ENCODE measurements at regions not wholly inside any gene's neighbourhood (a gene's known extent, or its start where the extent isn't known, plus 50 kb on each side); places are given as distances from the start of the nearest gene placed in this dataset.
"Not testable (repeated sequence)": the region's sequence is repeated elsewhere in the genome, so short reads cannot be mapped to it uniquely, and the experiment has no call there.

- no peak for TF ChIP-seq CTCF (conservative IDR thresholded peaks at IDR 0.05)
- Mint-ChIP-seq H3K4me3 (no peak overlapping the region), H3K4me1 (ENCODE audit: unreplicated experiment) (no peaks in the 10 kb centered on the region), H3K27me3 (no peaks in the 10 kb centered on the region), H3K36me3 (no peaks in the 10 kb centered on the region), H3K9me3 (no peaks in the 10 kb centered on the region), H3K27ac (no peak overlapping the region)
- no peak for DNase-seq (ENCODE audit: extremely low spot score, unreplicated experiment)
These were observed 477.1 kb upstream of the EYS start for GRCh38 chr6:66184091-66184490.

GRCh38 chr6:66179361-66179760 is 472.3 kb upstream of the EYS start:
- Mint-ChIP-seq H3K27me3 (no peaks in the 10 kb centered on the region), H3K4me1 (ENCODE audit: unreplicated experiment) (no peaks in the 10 kb centered on the region), H3K4me3 (no peak overlapping the region), H3K36me3 (no peaks in the 10 kb centered on the region), H3K27ac (no peak overlapping the region), H3K9me3 (no peaks in the 10 kb centered on the region)
- no peak for DNase-seq (ENCODE audit: extremely low spot score, unreplicated experiment)
- TF ChIP-seq CTCF (conservative IDR thresholded peaks at IDR 0.05), result no peak

DNA sequence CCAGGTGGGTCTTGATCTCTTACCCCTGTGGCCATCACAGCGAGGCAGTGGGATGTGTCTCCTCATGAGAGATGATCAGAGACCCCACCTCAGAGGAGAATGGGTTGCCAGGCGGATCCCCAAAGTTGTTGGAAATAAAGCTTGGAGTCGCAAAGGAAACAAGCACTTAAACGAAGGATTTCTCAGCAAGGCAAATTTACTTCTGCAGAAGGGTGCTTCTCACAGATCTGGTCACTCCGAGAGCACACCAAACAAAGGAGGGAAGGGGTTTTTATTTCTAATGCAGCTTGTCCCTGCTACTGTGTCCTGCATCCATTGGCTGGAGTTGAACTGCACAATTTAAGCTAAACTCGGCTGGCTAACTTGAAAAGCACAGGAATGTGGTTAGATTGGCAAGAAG is 466.6 kb upstream of the EYS start:
- peaks cover 4% of the 10 kb centered on the region for H3K36me3 Mint-ChIP-seq

DNA sequence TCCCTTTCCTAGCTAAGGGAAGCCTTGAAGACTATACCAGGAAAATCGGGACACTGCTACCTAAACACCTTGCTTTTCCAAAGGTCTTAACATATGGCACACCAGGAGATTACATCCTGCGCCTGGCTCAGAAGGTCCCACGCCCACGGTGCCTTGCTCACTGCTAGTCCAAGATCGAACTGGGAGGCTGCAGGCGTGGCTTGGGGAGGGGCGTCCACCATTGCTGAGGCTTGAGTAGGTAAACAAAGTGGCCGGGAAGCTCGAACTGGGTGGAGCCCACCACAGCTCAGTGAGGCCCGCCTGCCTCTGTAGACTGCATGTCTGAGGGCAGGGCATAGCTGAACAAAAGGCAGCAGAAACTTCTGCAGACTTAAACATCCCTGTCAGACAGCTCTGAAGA is 459.7 kb upstream of the EYS start:
- not testable (repeated sequence) for H3K27me3 Mint-ChIP-seq; H3K36me3 Mint-ChIP-seq; H3K4me1 Mint-ChIP-seq (ENCODE audit: unreplicated experiment); H3K4me3 Mint-ChIP-seq; H3K27ac Mint-ChIP-seq; DNase-seq (ENCODE audit: extremely low spot score, unreplicated experiment)
- peaks cover 13% of the 10 kb centered on the region for H3K9me3 Mint-ChIP-seq

More for the DNA sequence above, 466.6 kb upstream of the EYS start:
- DNase-seq (ENCODE audit: extremely low spot score, unreplicated experiment), result no peak
- no peak for TF ChIP-seq CTCF (conservative IDR thresholded peaks at IDR 0.05)
- H3K4me3 Mint-ChIP-seq, result no peak overlapping the region
- H3K9me3 Mint-ChIP-seq, result peaks cover 11% of the 10 kb centered on the region
- no peak overlapping the region for H3K27ac Mint-ChIP-seq
- H3K27me3 Mint-ChIP-seq, result no peaks in the 10 kb centered on the region
- no peaks in the 10 kb centered on the region for H3K4me1 Mint-ChIP-seq (ENCODE audit: unreplicated experiment)

DNA sequence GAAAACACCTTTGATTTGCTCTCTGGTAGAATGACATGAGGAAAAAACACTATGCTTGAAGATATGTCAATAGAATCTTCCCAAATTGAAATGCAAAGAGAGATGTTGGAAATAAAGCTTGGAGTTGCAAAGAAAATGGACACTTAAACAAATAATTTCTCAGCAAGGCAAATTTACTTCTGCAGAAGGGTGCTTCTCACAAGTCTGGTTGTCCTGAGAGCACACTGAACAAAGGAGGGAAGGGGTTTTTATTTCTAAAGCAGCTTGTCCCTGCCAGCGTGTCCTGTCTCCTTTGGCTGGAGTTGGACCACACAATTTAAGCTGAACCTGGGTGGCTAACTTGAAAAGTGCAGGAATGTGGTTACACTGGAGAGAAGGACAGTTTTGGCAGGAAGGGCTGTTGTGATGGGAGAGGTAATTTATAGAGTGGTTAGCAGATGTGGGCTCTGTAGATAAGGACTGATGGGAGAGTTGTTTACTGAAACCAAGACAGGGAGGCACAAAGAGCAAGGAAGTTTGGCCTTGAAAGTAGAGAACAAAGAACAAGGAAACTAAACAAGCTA is 454.6 kb upstream of the EYS start:
- no peaks in the 10 kb centered on the region for H3K27me3 Mint-ChIP-seq
- peaks cover 18% of the 10 kb centered on the region for H3K9me3 Mint-ChIP-seq
- no peak for DNase-seq (ENCODE audit: extremely low spot score, unreplicated experiment)
- no peak for TF ChIP-seq CTCF (conservative IDR thresholded peaks at IDR 0.05)
- H3K27ac Mint-ChIP-seq, result no peak overlapping the region
- H3K4me1 Mint-ChIP-seq (ENCODE audit: unreplicated experiment), result no peaks in the 10 kb centered on the region
- H3K4me3 Mint-ChIP-seq, result no peak overlapping the region
- no peaks in the 10 kb centered on the region for H3K36me3 Mint-ChIP-seq

GRCh38 chr6:66159937-66160336 is 452.9 kb upstream of the EYS start:
- no peaks in the 10 kb centered on the region for H3K36me3 Mint-ChIP-seq
- H3K27me3 Mint-ChIP-seq, result no peaks in the 10 kb centered on the region
- no peaks in the 10 kb centered on the region for H3K4me1 Mint-ChIP-seq (ENCODE audit: unreplicated experiment)
- TF ChIP-seq CTCF (conservative IDR thresholded peaks at IDR 0.05), result no peak
- H3K4me3 Mint-ChIP-seq, result no peak overlapping the region
- no peak for DNase-seq (ENCODE audit: extremely low spot score, unreplicated experiment)
- H3K27ac Mint-ChIP-seq, result no peak overlapping the region
- peaks cover 13% of the 10 kb centered on the region for H3K9me3 Mint-ChIP-seq
